ENCODE measurements at regions not wholly inside any gene's neighbourhood (a gene's known extent, or its start where the extent isn't known, plus 50 kb on each side); places are given as distances from the start of the nearest gene placed in this dataset.
"Not testable (repeated sequence)": the region's sequence is repeated elsewhere in the genome, so short reads cannot be mapped to it uniquely, and the experiment has no call there.

GRCh38 chr14:105641075-105641937 lies 114.9 kb downstream of the TMEM121 start:
- no peak for DNase-seq

- not testable (repeated sequence) for DNase-seq
Measured at GRCh38 chr14:105641951-105642350, 115.6 kb downstream of the TMEM121 start.

GRCh38 chr14:105642486-105642885 lies 116.1 kb downstream of the TMEM121 start:
- not testable (repeated sequence) for DNase-seq

- DNase-seq, result not testable (repeated sequence)
Measured at GRCh38 chr14:105643406-105644052, 117.1 kb downstream of the TMEM121 start.

- not testable (repeated sequence) for DNase-seq
Measured at GRCh38 chr14:105644053-105644435, 117.7 kb downstream of the TMEM121 start.

- not testable (repeated sequence) for DNase-seq
Measured at GRCh38 chr14:105644457-105644856, 118.1 kb downstream of the TMEM121 start.

- not testable (repeated sequence) for DNase-seq
Measured at GRCh38 chr14:105644891-105645290, 118.5 kb downstream of the TMEM121 start.

- not testable (repeated sequence) for DNase-seq
Measured at GRCh38 chr14:105645389-105645788, 119.0 kb downstream of the TMEM121 start.

- no peak for DNase-seq
Measured at GRCh38 chr14:105646175-105646574, 119.8 kb downstream of the TMEM121 start.

GRCh38 chr14:105646711-105647281 lies 120.4 kb downstream of the TMEM121 start:
- DNase-seq, result not testable (repeated sequence)

GRCh38 chr14:105647426-105647783 lies 121.0 kb downstream of the TMEM121 start:
- not testable (repeated sequence) for DNase-seq

GRCh38 chr14:105647784-105648608 lies 121.6 kb downstream of the TMEM121 start:
- no peak for DNase-seq

GRCh38 chr14:105648609-105649535 lies 122.5 kb downstream of the TMEM121 start:
- DNase-seq, result not testable (repeated sequence)

- DNase-seq, result not testable (repeated sequence)
Measured at GRCh38 chr14:105652317-105652716, 125.9 kb downstream of the TMEM121 start.

- DNase-seq, result not testable (repeated sequence)
Measured at GRCh38 chr14:105653921-105654320, 127.5 kb downstream of the TMEM121 start.

- not testable (repeated sequence) for DNase-seq
Measured at GRCh38 chr14:105659255-105659654, 132.9 kb downstream of the TMEM121 start.

GRCh38 chr14:105659935-105660527 lies 133.6 kb downstream of the TMEM121 start:
- no peak for DNase-seq

- DNase-seq, result no peak
Measured at GRCh38 chr14:105660816-105661531, 134.6 kb downstream of the TMEM121 start.

GRCh38 chr14:105662043-105662442 lies 135.7 kb downstream of the TMEM121 start:
- not testable (repeated sequence) for DNase-seq

GRCh38 chr14:105662592-105662991 lies 136.2 kb downstream of the TMEM121 start:
- DNase-seq, result not testable (repeated sequence)
